ENCODE measurements at regions not wholly inside any gene's neighbourhood (a gene's known extent, or its start where the extent isn't known, plus 50 kb on each side); places are given as distances from the start of the nearest gene placed in this dataset.

DNA sequence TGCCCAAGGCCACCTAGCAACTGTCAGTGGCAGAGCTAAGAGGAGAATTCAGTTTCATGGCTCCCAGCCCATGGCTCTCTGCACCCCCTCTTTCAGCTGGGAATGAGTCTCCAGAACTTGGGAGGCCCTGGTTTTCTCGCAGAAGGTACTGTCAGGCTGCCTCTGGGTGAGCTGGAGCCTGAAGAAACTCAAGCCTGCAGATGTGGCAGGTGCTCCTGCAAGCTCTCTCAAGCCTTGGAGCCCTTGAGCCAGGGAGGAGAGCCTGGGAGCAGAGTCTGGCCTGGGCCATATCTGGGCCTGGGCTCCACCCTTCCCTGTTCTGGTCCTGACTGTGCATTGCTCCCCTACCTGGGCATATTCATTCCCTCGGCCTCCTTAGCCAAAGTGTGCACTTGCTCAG, 74.4 kb upstream of the TLE3 start:
- Histone ChIP-seq H4K20me1 (ENCODE audit: control insufficient read depth, insufficient read depth, insufficient read length) (no peaks in the 10 kb centered on the region), H3K23ac (ENCODE audit: insufficient read length, low read depth, low read length) (no peak overlapping the region), H2AFZ (ENCODE audit: low read length) (no peak overlapping the region), H3K9me3 (ENCODE audit: control insufficient read depth, low read depth, low read length) (no peaks in the 10 kb centered on the region), H3K79me2 (ENCODE audit: insufficient read depth, low read length) (no peaks in the 10 kb centered on the region), H2BK12ac (ENCODE audit: insufficient read length, low read depth, low read length) (no peak overlapping the region), H3K4me2 (ENCODE audit: insufficient read depth, insufficient read length, low read length) (no peak overlapping the region), H4K8ac (replicated peaks; ENCODE audit: insufficient read length, low read depth, low read length) (no peak overlapping the region), H2BK20ac (ENCODE audit: low read depth, low read length, poor library complexity, severe bottlenecking) (no peak overlapping the region), H3T11ph (ENCODE audit: low read length) (no peak overlapping the region), H2BK15ac (ENCODE audit: low read depth, low read length) (no peak overlapping the region), H3K27ac (ENCODE audit: insufficient read length, low read depth, low read length) (no peak overlapping the region), H3K23me2 (ENCODE audit: insufficient read length, low read depth, low read length, poor library complexity, severe bottlenecking) (no peaks in the 10 kb centered on the region), H3K79me1 (ENCODE audit: insufficient read depth, low read depth, low read length, poor library complexity, severe bottlenecking) (no peaks in the 10 kb centered on the region), H2BK5ac (ENCODE audit: insufficient read length, low read length) (no peak overlapping the region), H3K4ac (ENCODE audit: low read depth, low read length) (no peak overlapping the region), H3K27me3 (ENCODE audit: insufficient read depth, low read length) (no peaks in the 10 kb centered on the region), H3K9ac (ENCODE audit: extremely low read depth, insufficient read length, low read length) (no peak overlapping the region), H2BK120ac (ENCODE audit: low read depth, low read length, poor library complexity, severe bottlenecking) (no peak overlapping the region), H3K14ac (ENCODE audit: insufficient read depth, low read length) (no peak overlapping the region; the same call in 1 of the 2 replicates), H2AK5ac (ENCODE audit: insufficient read length, low read length) (no peak overlapping the region), H4K5ac (ENCODE audit: insufficient read length, low read depth, low read length) (no peak overlapping the region), H4K91ac (ENCODE audit: insufficient read length, low read depth, low read length) (no peak overlapping the region), H3K56ac (ENCODE audit: insufficient read length, low read depth, low read length) (no peak overlapping the region), H3K4me1 (ENCODE audit: insufficient read depth, low read length) (no peaks in the 10 kb centered on the region), H3K18ac (ENCODE audit: insufficient read length, low read depth, low read length) (no peak overlapping the region)
- Mint-ChIP-seq H3K27me3 (ENCODE audit: low read depth) (peaks cover 9% of the 10 kb centered on the region), H3K27ac (no peak overlapping the region), H3K4me1 (peaks cover 2 to 3% of the 10 kb centered on the region in 2 experiments; a peak in 1 of 4 replicates), H3K4me3 (no peak overlapping the region), H3K36me3 (ENCODE audit: insufficient read depth in 1 of 3, low read depth in 3 of 3) (no peaks in the 10 kb centered on the region), H3K9me3 (no peaks in the 10 kb centered on the region)
- no CpG with 5 or more reads among the region's 2 CpGs for WGBS (ENCODE audit: extremely low coverage, insufficient read length, low lambda C conversion rate)
- TF ChIP-seq CTCF (conservative IDR thresholded peaks at IDR 0.05) = no peak
- no peak for DNase-seq
